GM21619 (cell line): ENCODE measurements at regions not wholly inside any gene's neighbourhood (a gene's known extent, or its start where the extent isn't known, plus 50 kb on each side); places are given as distances from the start of the nearest gene placed in this dataset.
"Not testable (repeated sequence)": the region's sequence is repeated elsewhere in the genome, so short reads cannot be mapped to it uniquely, and the experiment has no call there.

Experiments used
- ATAC-seq: cut with Tn5 transposase; IDR thresholded peaks from one replicate; pipeline ENCODE4 v1.9.1; 2021; ENCODE audit not compliant: unreplicated experiment

GRCh38 chr16:52386694-52387093 is 160.2 kb downstream of the TOX3 start:
- no peak for ATAC-seq

GRCh38 chr16:52384378-52384777 is 162.6 kb downstream of the TOX3 start:
- no peak for ATAC-seq

- ATAC-seq: no peak
Measured at GRCh38 chr16:52383640-52384292, 163.2 kb downstream of the TOX3 start.

GRCh38 chr16:52383119-52383518 is 163.8 kb downstream of the TOX3 start:
- ATAC-seq: no peak

- no peak for ATAC-seq
Measured at GRCh38 chr16:52379551-52379950, 167.4 kb downstream of the TOX3 start.

- no peak for ATAC-seq
Measured at GRCh38 chr16:52376676-52377280, 170.2 kb downstream of the TOX3 start.

GRCh38 chr16:52372313-52372712 is 174.6 kb downstream of the TOX3 start:
- ATAC-seq: no peak

GRCh38 chr16:52368859-52369258 is 178.1 kb downstream of the TOX3 start:
- ATAC-seq: no peak

- ATAC-seq: no peak
Measured at GRCh38 chr16:52367821-52368220, 179.1 kb downstream of the TOX3 start.

- no peak for ATAC-seq
Measured at GRCh38 chr16:52366983-52367382, 180.0 kb downstream of the TOX3 start.

GRCh38 chr16:52364500-52364899 is 182.4 kb downstream of the TOX3 start:
- ATAC-seq: no peak

GRCh38 chr16:52363082-52363481 is 183.9 kb downstream of the TOX3 start:
- ATAC-seq: no peak

GRCh38 chr16:52357711-52358110 is 189.2 kb downstream of the TOX3 start:
- no peak for ATAC-seq

GRCh38 chr16:52353249-52353648 is 193.7 kb downstream of the TOX3 start:
- ATAC-seq: no peak

- no peak for ATAC-seq
Measured at GRCh38 chr16:52351451-52351850, 195.5 kb downstream of the TOX3 start.

GRCh38 chr16:52350031-52350642 is 196.8 kb downstream of the TOX3 start:
- ATAC-seq: no peak

- ATAC-seq: no peak
Measured at GRCh38 chr16:52346709-52347108, 200.2 kb downstream of the TOX3 start.

GRCh38 chr16:52333673-52334072 is 213.3 kb downstream of the TOX3 start:
- not testable (repeated sequence) for ATAC-seq

GRCh38 chr16:52320930-52321439 is 226.0 kb downstream of the TOX3 start:
- no peak for ATAC-seq

- ATAC-seq: no peak
Measured at GRCh38 chr16:52318302-52319009, 228.5 kb downstream of the TOX3 start.

GRCh38 chr16:52316241-52316640 is 230.7 kb downstream of the TOX3 start:
- no peak for ATAC-seq

GRCh38 chr16:52312716-52313115 is 234.2 kb downstream of the TOX3 start:
- ATAC-seq: no peak
